Right hindlimb (tissue), 1 donor: ENCODE measurements at regions not wholly inside any gene's neighbourhood (a gene's known extent, or its start where the extent isn't known, plus 50 kb on each side); places are given as distances from the start of the nearest gene placed in this dataset.

Experiments
- DNase-seq: peaks from one replicate; pipeline ENCODE4 v3.0.0-alpha.2; 2018

DNA sequence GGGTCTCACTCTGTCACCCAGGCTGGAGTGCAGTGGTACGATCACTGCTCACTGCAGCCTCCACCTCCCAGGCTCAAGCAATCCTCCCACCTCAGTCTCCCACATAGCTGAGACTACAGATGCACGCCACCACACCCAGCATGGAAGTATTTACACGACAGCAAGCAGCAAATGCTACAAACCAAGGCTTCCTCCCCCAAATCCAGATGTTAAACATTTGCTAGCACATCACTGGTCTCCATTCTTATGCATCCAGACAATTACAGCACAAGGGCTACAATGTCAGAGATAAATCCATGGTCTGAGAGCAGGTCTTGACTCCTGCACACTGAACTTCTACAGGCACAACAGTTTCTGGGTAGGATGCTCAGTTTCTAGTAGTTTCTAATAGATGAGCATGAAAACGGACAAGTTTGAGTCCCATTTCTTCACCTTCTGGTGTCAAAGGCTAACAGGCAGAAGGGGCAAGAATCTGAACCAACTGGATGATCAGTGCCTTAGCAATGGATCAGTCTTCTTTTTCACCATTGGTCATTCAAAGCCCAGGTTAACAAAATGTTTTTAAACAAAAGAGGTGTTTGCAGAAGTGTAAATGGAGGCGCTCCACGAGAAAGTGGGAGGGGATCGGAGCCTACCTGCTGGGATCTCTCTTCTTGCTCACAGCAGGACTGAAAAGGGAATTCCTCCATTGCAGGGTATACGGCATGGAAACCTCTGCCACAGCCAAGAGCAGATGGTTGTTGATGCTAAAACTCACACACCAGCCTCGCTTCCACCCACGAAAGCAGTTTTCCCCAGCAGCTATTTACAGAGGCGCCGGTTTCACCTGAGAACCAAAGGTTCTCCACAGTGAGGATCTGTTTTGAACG is 135.0 kb upstream of the ARL4C start:
- DNase-seq = no peak

DNA sequence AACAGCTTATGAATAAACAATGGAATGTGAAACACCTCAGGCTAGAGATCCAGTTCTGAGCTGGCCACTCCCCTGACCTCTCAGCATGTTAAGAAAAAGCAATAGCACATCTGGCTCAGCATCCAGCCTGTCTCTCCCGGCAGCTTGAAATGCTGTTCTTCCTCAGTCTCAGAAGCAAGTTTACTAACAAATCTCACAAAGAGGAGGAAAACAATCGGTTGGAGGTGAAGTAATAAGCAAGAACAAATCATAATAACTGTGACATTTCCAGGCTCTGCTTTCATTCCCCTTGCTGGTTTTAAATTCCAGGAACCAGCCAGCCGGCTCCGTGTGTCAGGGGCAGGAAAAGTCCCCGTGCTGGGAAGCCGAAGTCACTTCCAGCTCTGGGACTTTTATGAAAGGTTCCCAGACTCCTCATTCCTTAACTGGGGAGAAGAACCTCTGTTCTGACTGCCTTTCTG is 133.9 kb upstream of the ARL4C start:
- DNase-seq = no peak

DNA sequence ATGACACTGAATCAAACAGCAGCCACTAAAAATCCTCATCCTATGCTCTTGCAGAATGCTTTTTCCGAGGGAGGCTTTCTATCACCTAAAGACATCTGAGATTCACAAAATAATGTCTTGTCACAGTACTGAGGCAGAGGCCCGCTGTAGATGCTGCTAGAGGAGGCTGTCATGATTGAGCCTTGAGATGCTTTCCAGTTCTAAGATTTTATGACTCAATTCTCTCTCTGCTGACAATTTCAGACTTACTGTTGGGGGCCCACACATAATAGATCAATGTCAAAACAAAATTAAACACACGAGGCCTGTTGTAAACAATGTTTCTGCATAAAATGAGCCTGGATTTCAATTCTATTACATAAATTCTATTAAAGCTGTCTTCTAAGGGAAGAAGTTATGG is 132.7 kb upstream of the ARL4C start:
- no peak for DNase-seq

DNA sequence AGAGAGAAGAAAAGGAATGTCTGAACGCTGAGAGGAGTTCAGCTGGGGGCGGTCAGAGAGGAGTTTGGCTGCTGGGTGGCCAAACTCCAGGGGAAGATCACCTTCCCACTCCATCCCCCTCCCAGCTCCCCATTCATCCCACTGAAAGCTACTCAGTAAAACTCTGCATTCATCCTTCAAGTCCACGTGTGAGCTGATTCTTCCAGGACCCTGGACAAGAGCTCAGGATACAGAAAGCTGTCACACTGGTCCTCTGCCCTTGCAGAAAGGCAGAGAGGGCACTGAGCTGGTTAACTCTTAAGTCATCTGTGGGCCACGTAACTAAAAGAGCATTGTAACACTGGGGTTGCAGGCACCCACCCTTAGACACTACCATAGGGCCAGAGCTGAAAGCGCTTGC is 132.1 kb upstream of the ARL4C start:
- no peak for DNase-seq

- no peak for DNase-seq
Measured at GRCh38 chr2:234627308-234627707, 130.4 kb upstream of the ARL4C start.

DNA sequence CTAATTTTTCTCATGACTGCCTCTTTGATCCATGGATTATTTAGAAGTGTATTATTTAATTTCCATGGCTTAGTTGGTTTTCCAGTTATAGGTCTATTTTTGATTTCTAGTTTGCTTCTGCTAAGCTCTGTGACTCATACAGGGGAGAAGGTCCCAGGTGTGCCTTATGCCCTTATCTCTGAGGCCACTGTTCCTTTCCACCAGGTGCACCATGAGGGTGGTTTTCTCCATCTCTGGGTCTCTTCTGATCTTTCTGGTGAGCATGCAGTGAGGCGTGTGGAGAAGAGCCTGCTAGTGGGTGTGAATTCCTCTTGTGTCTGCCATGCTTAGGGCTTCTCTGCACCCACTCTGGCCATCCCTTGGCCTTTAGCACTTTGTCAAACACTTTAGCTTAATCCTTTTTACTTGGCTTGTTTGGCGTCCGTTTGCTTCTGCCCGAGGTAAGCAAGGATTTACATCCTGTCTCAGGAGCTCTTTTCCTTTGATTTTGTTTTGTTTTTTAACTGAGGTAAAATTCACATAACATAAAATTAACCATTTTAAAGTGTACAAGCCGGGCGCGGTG is 129.8 kb upstream of the ARL4C start:
- DNase-seq = no peak

DNA sequence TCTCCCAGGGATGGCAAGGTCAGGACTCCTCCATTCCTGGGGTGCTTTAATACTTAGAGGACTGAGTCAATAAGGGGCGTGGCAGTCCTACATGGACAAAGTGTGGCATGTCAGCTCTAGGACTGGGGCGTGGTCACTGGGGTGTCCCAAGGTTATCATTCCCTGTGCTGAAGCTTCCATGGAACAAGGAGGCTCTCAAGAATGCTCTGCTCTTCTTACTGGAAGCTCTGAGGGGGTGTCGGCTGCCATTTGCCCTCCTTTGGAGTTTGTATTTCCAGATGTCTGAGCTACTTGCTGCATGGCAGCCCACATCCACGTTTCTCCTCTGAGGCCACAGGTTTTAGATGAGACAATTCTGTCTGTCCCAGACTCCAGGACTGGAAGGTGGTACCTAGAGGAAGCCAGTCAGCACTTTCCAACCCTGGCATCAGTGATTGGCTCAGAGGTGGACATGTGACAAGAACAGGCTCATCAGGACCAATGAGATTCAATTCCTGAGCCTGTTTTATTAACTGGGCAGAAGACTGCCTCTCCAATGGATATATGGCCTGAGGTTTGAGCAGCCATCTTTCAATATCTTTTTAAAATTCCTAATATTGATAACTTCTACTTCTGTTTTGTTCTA is 128.9 kb upstream of the ARL4C start:
- no peak for DNase-seq

- DNase-seq = no peak
Measured at GRCh38 chr2:234623521-234623991, 126.7 kb upstream of the ARL4C start.

DNA sequence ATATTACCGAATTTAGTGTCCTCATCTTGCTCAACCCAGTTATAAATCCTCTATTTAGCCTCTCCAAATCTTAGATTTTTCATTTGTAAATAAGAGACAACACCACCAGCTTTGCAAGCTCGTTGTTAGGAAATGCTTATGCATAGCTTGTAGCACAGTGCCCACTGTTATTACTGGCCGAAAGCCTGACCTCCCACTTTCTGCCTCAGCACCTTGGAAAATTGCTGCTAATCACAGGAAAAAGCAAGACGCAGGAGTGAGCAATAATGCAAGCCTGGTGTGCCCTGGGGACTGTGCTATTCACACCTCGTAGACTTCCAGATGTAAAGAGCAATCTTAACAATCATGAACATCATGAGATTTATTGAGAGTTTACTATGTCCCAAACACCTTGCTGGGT is 124.2 kb upstream of the ARL4C start:
- no peak for DNase-seq

- no peak for DNase-seq
Measured at GRCh38 chr2:234620018-234620417, 123.1 kb upstream of the ARL4C start.

GRCh38 chr2:234615643-234616356 is 118.9 kb upstream of the ARL4C start:
- no peak for DNase-seq

DNA sequence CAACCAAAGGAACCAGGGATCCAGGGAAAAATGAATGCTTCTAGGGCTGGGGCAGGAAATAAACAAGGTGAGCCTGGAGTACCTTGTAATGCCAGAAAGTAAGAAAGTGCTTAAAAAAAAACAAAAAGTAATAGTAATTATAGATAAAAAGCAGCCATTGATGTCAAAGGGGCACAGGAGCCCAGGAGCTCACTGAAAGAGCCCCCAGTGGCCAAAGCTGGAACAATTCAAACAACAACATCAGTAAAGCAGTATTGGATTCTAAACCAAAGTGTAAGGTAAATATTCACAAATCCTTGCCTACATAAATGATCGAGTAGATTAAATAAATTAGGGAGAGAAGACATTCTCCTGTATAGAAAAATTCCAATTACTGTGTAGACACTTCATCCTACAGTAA is 114.3 kb upstream of the ARL4C start:
- DNase-seq = no peak

GRCh38 chr2:234608946-234609345 is 112.1 kb upstream of the ARL4C start:
- no peak for DNase-seq

GRCh38 chr2:234607691-234608090 is 110.8 kb upstream of the ARL4C start:
- no peak for DNase-seq

GRCh38 chr2:234606896-234607295 is 110.0 kb upstream of the ARL4C start:
- DNase-seq = no peak

DNA sequence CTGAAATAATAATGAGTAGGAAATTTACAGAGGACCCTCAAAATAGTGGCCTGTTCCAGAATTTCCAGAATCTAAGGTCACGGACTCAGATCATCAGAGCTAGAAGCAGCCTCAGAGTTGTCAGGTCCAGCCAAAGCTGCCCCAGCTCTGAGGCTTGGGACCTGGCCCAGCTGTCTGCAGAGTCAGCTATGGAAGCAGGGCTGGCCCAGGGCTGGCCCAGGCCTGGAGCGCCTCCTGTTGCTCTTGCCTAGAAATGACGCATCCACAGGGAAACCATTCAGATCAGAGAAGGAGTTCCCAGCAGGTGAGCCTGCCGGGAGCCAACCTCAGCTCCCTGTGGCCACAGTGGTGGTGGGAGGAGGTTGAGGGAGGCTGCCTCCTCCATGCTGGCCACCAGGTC is 106.7 kb upstream of the ARL4C start:
- DNase-seq = no peak

GRCh38 chr2:234601213-234601612 is 104.3 kb upstream of the ARL4C start:
- no peak for DNase-seq

DNA sequence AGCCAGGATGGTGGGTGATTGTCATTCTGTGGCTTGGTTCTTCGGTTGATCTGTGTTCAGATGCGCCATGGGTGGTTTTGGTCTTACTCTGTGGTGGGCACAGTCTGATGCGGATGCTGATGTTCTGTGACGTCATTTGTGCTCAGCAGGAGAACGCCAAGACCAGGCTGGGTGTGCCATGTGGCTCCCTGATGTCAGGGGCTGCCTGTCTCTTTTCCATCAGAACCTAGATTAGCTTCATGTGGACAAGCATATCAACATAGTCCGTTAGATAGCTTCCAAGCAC is 100.6 kb upstream of the ARL4C start:
- DNase-seq = no peak

GRCh38 chr2:234596696-234597575 is 100.1 kb upstream of the ARL4C start:
- no peak for DNase-seq

DNA sequence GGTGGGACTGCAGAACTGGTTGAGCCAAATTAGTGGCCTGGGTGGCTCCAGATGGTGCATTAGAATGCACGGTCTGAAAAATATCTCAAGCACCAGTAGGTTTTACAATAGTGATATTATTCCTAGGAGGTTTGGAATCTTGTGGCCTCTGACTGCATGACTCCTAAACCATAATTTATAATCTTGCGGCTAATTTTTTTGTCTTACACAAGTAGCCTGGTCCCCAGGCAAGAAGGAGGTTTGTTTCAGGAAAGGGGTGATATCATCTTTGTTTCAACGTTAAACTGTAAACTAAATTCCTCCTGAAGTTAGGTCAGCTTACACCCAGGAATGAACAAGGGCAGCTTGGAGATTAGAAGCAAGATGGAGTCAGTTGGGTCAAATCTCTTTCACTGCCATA is 98.9 kb upstream of the ARL4C start:
- no peak for DNase-seq

- no peak for DNase-seq
Measured at GRCh38 chr2:234594715-234595114, 97.8 kb upstream of the ARL4C start.

GRCh38 chr2:234593636-234594035 is 96.8 kb upstream of the ARL4C start:
- DNase-seq = no peak

DNA sequence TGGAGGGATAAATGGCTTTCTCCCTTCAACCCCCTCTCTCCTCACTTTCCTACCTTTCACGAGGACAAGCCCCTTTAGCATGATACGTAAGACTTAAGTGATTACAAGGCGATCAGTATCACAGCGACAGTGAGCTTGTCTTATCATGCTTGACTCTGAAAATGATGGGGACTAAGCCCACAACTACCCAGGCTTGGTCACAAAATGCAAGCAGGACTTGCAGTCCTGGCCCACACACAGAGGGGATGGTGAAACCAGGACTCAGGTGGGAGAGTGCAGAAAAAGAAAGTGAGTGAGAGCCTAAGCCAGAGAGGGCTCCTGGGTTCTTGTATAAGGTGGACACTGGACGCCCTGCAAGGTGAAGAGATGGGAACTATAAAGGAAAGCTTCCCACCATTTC is 95.7 kb upstream of the ARL4C start:
- no peak for DNase-seq
